DND-41 (cell line): ENCODE measurements at regions not wholly inside any gene's neighbourhood (a gene's known extent, or its start where the extent isn't known, plus 50 kb on each side); places are given as distances from the start of the nearest gene placed in this dataset.

Source experiments
- ATAC-seq: fragments of 200-7000 bp; cut with Tn5 transposase; 3 replicates; pipeline ENCODE4 v1.9.1; 2021; ENCODE audit warnings: low read depth; ENCODE audit not compliant: insufficient read depth
- DNase-seq: peaks from one replicate; pipeline ENCODE4 v3.0.0-alpha.2; 2020
- H2AFZ ChIP-seq: 2 replicates; pipeline ENCODE4 v1.6.0; 2012; ENCODE audit warnings: low read depth, low read length
- H3K27ac ChIP-seq: 2 replicates; pipeline ENCODE4 v1.5.1; 2012; ENCODE audit warnings: low read length, inconsistent platforms
- H3K27me3 ChIP-seq: fragments of 200-600 bp; sonication (generic); 2 replicates; pipeline ENCODE4 v1.6.0; 2012; ENCODE audit warnings: low read length, mild to moderate bottlenecking, inconsistent platforms; ENCODE audit not compliant: insufficient read depth, poor library complexity
- H3K36me3 ChIP-seq: 2 replicates; pipeline ENCODE4 v1.5.1; 2012; ENCODE audit warnings: low read length, inconsistent platforms; ENCODE audit not compliant: insufficient read depth
- H3K4me1 ChIP-seq: 2 replicates; pipeline ENCODE4 v1.5.1; 2012; ENCODE audit warnings: mild to moderate bottlenecking, low read length; ENCODE audit not compliant: insufficient read depth
- H3K4me2 ChIP-seq: 2 replicates; pipeline ENCODE4 v1.6.0; 2012; ENCODE audit warnings: mild to moderate bottlenecking, moderate library complexity, low read length, inconsistent platforms; ENCODE audit not compliant: insufficient read depth
- H3K4me3 ChIP-seq, 2 experiments: fragments of 200-600 bp in 1 of 2; shearing (Covaris generic) in 1 of 2; 2 replicates each; pipeline ENCODE4 v1.5.1; 2012 to 2016; ENCODE audit warnings: inconsistent platforms in 2 of 2, low read length in 2 of 2, mild to moderate bottlenecking in 2 of 2, low read depth in 1 of 2, moderate library complexity in 1 of 2
- H3K79me2 ChIP-seq: 2 replicates; pipeline ENCODE4 v1.6.0; 2012; ENCODE audit warnings: low read length, inconsistent platforms; ENCODE audit not compliant: insufficient read depth
- H3K9ac ChIP-seq: 2 replicates; pipeline ENCODE4 v1.6.0; 2012; ENCODE audit warnings: low read depth, mild to moderate bottlenecking, inconsistent platforms, low read length, moderate library complexity
- H3K9me3 ChIP-seq: 2 replicates; pipeline ENCODE4 v1.5.1; 2012; ENCODE audit warnings: low read length, moderate library complexity, mild to moderate bottlenecking, inconsistent platforms; ENCODE audit not compliant: insufficient read depth, severe bottlenecking
- H4K20me1 ChIP-seq: 2 replicates; pipeline ENCODE4 v1.6.0; 2012; ENCODE audit warnings: low read length; ENCODE audit not compliant: insufficient read depth
- CTCF ChIP-seq: IDR thresholded peaks from 2 replicates; pipeline ENCODE4 v1.5.1; 2012; ENCODE audit warnings: borderline replicate concordance, low read length, moderate library complexity, mild to moderate bottlenecking; ENCODE audit not compliant: poor library complexity, severe bottlenecking; ENCODE audit errors: extremely low read depth
- EZH2 ChIP-seq: IDR thresholded peaks from 3 replicates; pipeline ENCODE4 v1.6.1; 2012; ENCODE audit warnings: borderline replicate concordance, low read depth, mild to moderate bottlenecking, moderate library complexity, low read length, inconsistent platforms; ENCODE audit not compliant: severe bottlenecking

GRCh38 chr10:107264742-107265141 is 100.2 kb upstream of the SORCS1 start:
- Histone ChIP-seq H2AFZ (no peak overlapping the region), H4K20me1 (no peaks in the 10 kb centered on the region), H3K9ac (no peak overlapping the region), H3K27ac (no peak overlapping the region), H3K4me3 (no peak overlapping the region), H3K4me1 (no peaks in the 10 kb centered on the region), H3K79me2 (no peaks in the 10 kb centered on the region), H3K36me3 (no peaks in the 10 kb centered on the region), H3K4me2 (no peak overlapping the region), H3K27me3 (no peaks in the 10 kb centered on the region), H3K9me3 (no peaks in the 10 kb centered on the region)
- DNase-seq (no peak), ATAC-seq (no peak)
- TF ChIP-seq CTCF (no peak), EZH2 (no peak)

- ATAC-seq: no peak
- TF ChIP-seq CTCF (no peak), EZH2 (no peak)
- Histone ChIP-seq H3K4me1 (no peaks in the 10 kb centered on the region), H3K79me2 (no peaks in the 10 kb centered on the region), H3K27ac (no peak overlapping the region), H2AFZ (no peak overlapping the region), H3K9ac (no peak overlapping the region), H3K9me3 (no peaks in the 10 kb centered on the region), H3K36me3 (no peaks in the 10 kb centered on the region), H3K4me3 (no peak overlapping the region), H3K27me3 (no peaks in the 10 kb centered on the region), H3K4me2 (no peak overlapping the region), H4K20me1 (no peaks in the 10 kb centered on the region)
- no peak for DNase-seq
These were observed 79.6 kb upstream of the SORCS1 start for GRCh38 chr10:107244122-107244521.

- no peak for ATAC-seq
- H3K4me1 ChIP-seq: no peaks in the 10 kb centered on the region
- no peaks in the 10 kb centered on the region for H3K9me3 ChIP-seq
- no peaks in the 10 kb centered on the region for H3K27me3 ChIP-seq
- no peak overlapping the region for H3K4me3 ChIP-seq
- H4K20me1 ChIP-seq: no peaks in the 10 kb centered on the region
- no peaks in the 10 kb centered on the region for H3K36me3 ChIP-seq
- no peak overlapping the region for H3K9ac ChIP-seq
- H2AFZ ChIP-seq: no peak overlapping the region
- H3K27ac ChIP-seq: no peak overlapping the region
- DNase-seq: no peak
- TF ChIP-seq EZH2: no peak
- no peak for TF ChIP-seq CTCF
- H3K79me2 ChIP-seq: no peaks in the 10 kb centered on the region
- no peak overlapping the region for H3K4me2 ChIP-seq
These were observed 73.8 kb upstream of the SORCS1 start for GRCh38 chr10:107238275-107238674.

GRCh38 chr10:107232013-107232412 is 67.5 kb upstream of the SORCS1 start:
- H3K4me2 ChIP-seq: no peak overlapping the region
- no peak for ATAC-seq
- H2AFZ ChIP-seq: no peak overlapping the region
- no peaks in the 10 kb centered on the region for H3K36me3 ChIP-seq
- no peaks in the 10 kb centered on the region for H3K27me3 ChIP-seq
- no peak overlapping the region for H3K9ac ChIP-seq
- TF ChIP-seq CTCF: no peak
- no peak for TF ChIP-seq EZH2
- H3K9me3 ChIP-seq: peaks cover 4% of the 10 kb centered on the region
- no peaks in the 10 kb centered on the region for H3K79me2 ChIP-seq
- no peak overlapping the region for H3K27ac ChIP-seq
- H3K4me3 ChIP-seq: no peak overlapping the region
- no peaks in the 10 kb centered on the region for H4K20me1 ChIP-seq
- no peaks in the 10 kb centered on the region for H3K4me1 ChIP-seq
- DNase-seq: no peak
